Fibroblast of lung (primary cell): ENCODE measurements at regions not wholly inside any gene's neighbourhood (a gene's known extent, or its start where the extent isn't known, plus 50 kb on each side); places are given as distances from the start of the nearest gene placed in this dataset.

Experiments used
- DNase-seq, 2 donors: peaks; one replicate each; pipeline versions ENCODE4 v3.0.0 to v3.0.0-alpha.2; 2010; ENCODE audit warnings: low read depth in 2 of 2
- H2AFZ ChIP-seq: 2 replicates; pipeline ENCODE4 v1.5.1; 2012; ENCODE audit warnings: low read length, control low read depth, inconsistent platforms
- H3K27ac ChIP-seq: 2 replicates; pipeline ENCODE4 v1.5.1; 2011; ENCODE audit warnings: low read length, control low read depth; ENCODE audit not compliant: insufficient read depth
- H3K27me3 ChIP-seq: 2 replicates; pipeline ENCODE4 v1.5.1; 2011; ENCODE audit warnings: mild to moderate bottlenecking, low read length; ENCODE audit not compliant: control insufficient read depth, insufficient read depth
- H3K36me3 ChIP-seq: 2 replicates; pipeline ENCODE4 v1.5.1; 2011; ENCODE audit warnings: low read length; ENCODE audit not compliant: control insufficient read depth, insufficient read depth
- H3K4me1 ChIP-seq: 2 replicates; pipeline ENCODE4 v1.5.1; 2011; ENCODE audit warnings: low read length; ENCODE audit not compliant: control insufficient read depth, insufficient read depth; ENCODE audit errors: extremely low read depth
- H3K4me2 ChIP-seq: 2 replicates; pipeline ENCODE4 v1.5.1; 2011; ENCODE audit warnings: low read length, control low read depth; ENCODE audit not compliant: insufficient read depth; ENCODE audit errors: extremely low read depth
- H3K4me3 ChIP-seq, 4 experiments: fragments of 200-600 bp in 1 of 4; sonication (generic) in 1 of 4; replicated peaks in 1 of 4; 2 replicates each; pipeline ENCODE4 v1.5.1; 2011 to 2016; ENCODE audit warnings: low read length in 4 of 4, low read depth in 3 of 4, mild to moderate bottlenecking in 3 of 4, control low read depth in 2 of 4, inconsistent platforms in 1 of 4, mixed read lengths in 1 of 4; ENCODE audit not compliant: insufficient read depth in 1 of 4; ENCODE audit errors: control extremely low read depth in 1 of 4
- H3K79me2 ChIP-seq: 2 replicates; pipeline ENCODE4 v1.5.1; 2012; ENCODE audit warnings: mild to moderate bottlenecking, low read length, inconsistent platforms; ENCODE audit not compliant: control insufficient read depth, insufficient read depth
- H3K9ac ChIP-seq: 2 replicates; pipeline ENCODE4 v1.5.1; 2011; ENCODE audit warnings: mild to moderate bottlenecking, low read length, control low read depth; ENCODE audit not compliant: insufficient read depth
- H3K9me3 ChIP-seq: 2 replicates; pipeline ENCODE4 v1.5.1; 2012; ENCODE audit warnings: low read depth, low read length; ENCODE audit not compliant: control insufficient read depth, insufficient read depth
- H4K20me1 ChIP-seq: 2 replicates; pipeline ENCODE4 v1.5.1; 2011; ENCODE audit warnings: low read length; ENCODE audit not compliant: control insufficient read depth, insufficient read depth; ENCODE audit errors: extremely low read depth
- CTCF ChIP-seq, 2 donors: IDR thresholded peaks in 1 of 2; conservative IDR thresholded peaks in 1 of 2; 1 replicate in 1 of 2; 2 replicates in 1 of 2; pipeline ENCODE4 v1.5.1; 2011 to 2012; ENCODE audit warnings: low read length in 2 of 2, control low read depth in 1 of 2, inconsistent platforms in 1 of 2, low read depth in 1 of 2, mild to moderate bottlenecking in 1 of 2
- EZH2 ChIP-seq: IDR thresholded peaks from 2 replicates; pipeline ENCODE4 v1.5.1; 2012; ENCODE audit warnings: low read length, control low read depth, mild to moderate bottlenecking; ENCODE audit errors: missing control alignments

- Histone ChIP-seq H3K9me3 (no peaks in the 10 kb centered on the region), H3K9ac (no peak overlapping the region), H3K36me3 (no peaks in the 10 kb centered on the region), H3K27me3 (peaks cover 4% of the 10 kb centered on the region), H2AFZ (no peak overlapping the region), H3K4me1 (no peaks in the 10 kb centered on the region), H3K4me2 (no peak overlapping the region), H3K4me3 (no peak overlapping the region), H3K79me2 (no peaks in the 10 kb centered on the region), H3K27ac (no peak overlapping the region), H4K20me1 (no peaks in the 10 kb centered on the region)
- DNase-seq, result no peak
- no peak for TF ChIP-seq EZH2
- TF ChIP-seq CTCF (conservative IDR thresholded peaks at IDR 0.05 in 1 of 2, IDR thresholded peaks at IDR 0.05 in 1 of 2; ENCODE audit: low read depth in 1 of 2, low read length in 2 of 2), result no peak
Observed at GRCh38 chr4:3862640-3863420, 96.6 kb downstream of the ADRA2C start.

GRCh38 chr4:3863841-3864741 is 97.9 kb downstream of the ADRA2C start:
- no peak overlapping the region for H3K4me3 ChIP-seq
- peaks cover 4% of the 10 kb centered on the region for H3K27me3 ChIP-seq
- H3K9ac ChIP-seq, result no peak overlapping the region
- DNase-seq, result no peak
- no peaks in the 10 kb centered on the region for H3K79me2 ChIP-seq
- TF ChIP-seq CTCF (conservative IDR thresholded peaks at IDR 0.05 in 1 of 2, IDR thresholded peaks at IDR 0.05 in 1 of 2; ENCODE audit: low read depth in 1 of 2, low read length in 2 of 2) (no peak), EZH2 (no peak)
- no peak overlapping the region for H2AFZ ChIP-seq
- no peaks in the 10 kb centered on the region for H3K9me3 ChIP-seq
- no peaks in the 10 kb centered on the region for H4K20me1 ChIP-seq
- no peaks in the 10 kb centered on the region for H3K36me3 ChIP-seq
- no peaks in the 10 kb centered on the region for H3K4me1 ChIP-seq
- no peak overlapping the region for H3K27ac ChIP-seq
- H3K4me2 ChIP-seq, result no peak overlapping the region
